K562 (cell line): ENCODE measurements at regions not wholly inside any gene's neighbourhood (a gene's known extent, or its start where the extent isn't known, plus 50 kb on each side); places are given as distances from the start of the nearest gene placed in this dataset.

Source experiments
- ATAC-seq: fragments of 200-7000 bp; cut with Tn5 transposase; 3 replicates; pipeline ENCODE4 v1.9.1; 2020; ENCODE audit warnings: moderate library complexity
- BruUV-seq: library from RNA; stranded (reverse); fragments of 400-500 nt; replicated peaks from 2 replicates; lab custom pipeline; 2021; lab: Mats Ljungman, UMichigan
- CTCF ChIA-PET: fragments of 300-600 bp; formaldehyde crosslinking; extraction: SDS; loops from one replicate; lab custom pipeline; 2021; ENCODE audit warnings: low intra/inter-chr PET ratio; lab: Yijun Ruan, JAX
- POLR2A ChIA-PET: fragments of 300-600, 350-650 bp; sonication (Branson Sonifier 250); formaldehyde crosslinking; extraction: SDS; loops from one replicate; lab custom pipeline; 2021; ENCODE audit warnings: antibody characterized with exemption, inconsistent platforms; lab: Yijun Ruan, JAX
- DNase-seq, 4 experiments: peaks; one replicate each; pipeline versions ENCODE4 v3.0.0 to v3.0.0-alpha.2; 2011 to 2018; ENCODE audit warnings: low spot score in 3 of 4, mixed read lengths in 3 of 4; ENCODE audit errors: extremely low read depth in 1 of 4
- FAIRE-seq: peaks from 2 replicates; lab custom pipeline; 2011; peaks lifted over from hg19 to GRCh38; lab: Jason Lieb, UNC
- H2AFZ ChIP-seq: 2 replicates; pipeline ENCODE4 v1.6.0; 2011; ENCODE audit warnings: low read depth, low read length, control low read depth, inconsistent platforms
- H3K27ac ChIP-seq: fragments of 200-600 bp; 3 replicates; pipeline ENCODE4 v1.8.0; 2011; ENCODE audit warnings: low read depth, mild to moderate bottlenecking, control low read depth, inconsistent platforms, low read length, moderate library complexity, mixed read lengths; ENCODE audit errors: extremely low read depth
- H3K27me3 ChIP-seq, 2 experiments: fragments of 300-600 bp in 1 of 2; 2 replicates in 1 of 2; 3 replicates in 1 of 2; pipeline versions ENCODE4 v1.6.0 to v1.8.0; 2011; ENCODE audit warnings: inconsistent platforms in 2 of 2, low read length in 2 of 2, mild to moderate bottlenecking in 1 of 2, mixed read lengths in 1 of 2, moderate library complexity in 1 of 2; ENCODE audit not compliant: control insufficient read depth in 2 of 2, insufficient read depth in 2 of 2
- H3K36me3 ChIP-seq: fragments of 300-600 bp; 3 replicates; pipeline ENCODE4 v1.8.0; 2011; ENCODE audit warnings: mild to moderate bottlenecking, low read length, inconsistent platforms; ENCODE audit not compliant: control insufficient read depth, insufficient read depth
- H3K4me1 ChIP-seq, 2 experiments: fragments of 200-600 bp in 1 of 2; replicated peaks in 1 of 2; 2 replicates in 1 of 2; 3 replicates in 1 of 2; pipeline versions ENCODE4 v1.5.1 to v1.8.0; 2011; ENCODE audit warnings: inconsistent platforms in 2 of 2, low read length in 2 of 2, mild to moderate bottlenecking in 1 of 2, mixed read lengths in 1 of 2, moderate library complexity in 1 of 2; ENCODE audit not compliant: control insufficient read depth in 2 of 2, insufficient read depth in 2 of 2
- H3K4me2 ChIP-seq: 2 replicates; pipeline ENCODE4 v1.6.1; 2011; ENCODE audit warnings: low read length, control low read depth, inconsistent platforms, mixed read lengths; ENCODE audit not compliant: insufficient read depth
- H3K4me3 ChIP-seq: fragments of 200-600 bp; sonication (generic), shearing (Covaris generic); 2 replicates; pipeline ENCODE4 v1.5.1; 2016; ENCODE audit warnings: control low read depth, inconsistent platforms
- H3K79me2 ChIP-seq: fragments of 200-600 bp; 3 replicates; pipeline ENCODE4 v1.8.0; 2011; ENCODE audit warnings: low read length, inconsistent platforms; ENCODE audit not compliant: control insufficient read depth, insufficient read depth
- H3K9ac ChIP-seq, 2 experiments: 2 replicates each; pipeline versions ENCODE4 v1.6.0 to v1.6.1; 2011; ENCODE audit warnings: low read depth in 2 of 2, low read length in 2 of 2, control low read depth in 1 of 2, inconsistent platforms in 1 of 2, mild to moderate bottlenecking in 1 of 2, mixed read lengths in 1 of 2; ENCODE audit not compliant: insufficient read depth in 1 of 2
- H3K9me1 ChIP-seq: one replicate; pipeline ENCODE4 v1.6.0; 2011; ENCODE audit warnings: inconsistent platforms, mild to moderate bottlenecking, low read length, moderate library complexity; ENCODE audit not compliant: control insufficient read depth, insufficient read depth
- H3K9me3 ChIP-seq: replicated peaks from 2 replicates; pipeline ENCODE4 v1.5.1; 2011; ENCODE audit warnings: low read depth, low read length, inconsistent platforms; ENCODE audit not compliant: control insufficient read depth, insufficient read depth
- H4K20me1 ChIP-seq: replicated peaks from 2 replicates; pipeline ENCODE4 v1.6.1; 2011; ENCODE audit warnings: low read length, inconsistent platforms, mixed read lengths; ENCODE audit not compliant: control insufficient read depth, insufficient read depth
- ID3 ChIP-seq, 2 experiments: fragments of 250-450 bp in 1 of 2; fragments of 450-650 bp in 1 of 2; sonication (Bioruptor Pico) in 1 of 2; IDR thresholded peaks; 2 replicates each; pipeline versions ENCODE4 v1.6.1 to v1.8.0; 2016 to 2021; ENCODE audit warnings: mild to moderate bottlenecking in 2 of 2, moderate library complexity in 2 of 2, missing compliant biosample characterization in 1 of 2, missing genetic modification characterization in 1 of 2
- JUND ChIP-seq, 2 experiments: IDR thresholded peaks; 2 replicates in 1 of 2; 3 replicates in 1 of 2; pipeline ENCODE4 v1.6.1; 2011; ENCODE audit warnings: borderline replicate concordance in 2 of 2, low read depth in 2 of 2, low read length in 2 of 2, improper control_type of control experiment in 1 of 2, missing biosample characterization in 1 of 2, missing genetic modification characterization in 1 of 2, missing genetic modification reagents in 1 of 2
- MEF2A ChIP-seq: IDR thresholded peaks from 2 replicates; pipeline ENCODE4 v1.6.1; 2011; ENCODE audit warnings: low read depth, mild to moderate bottlenecking, low read length, moderate library complexity; ENCODE audit not compliant: control insufficient read depth
- NCOR1 ChIP-seq: fragments of 450-650 bp; IDR thresholded peaks from 2 replicates; pipeline ENCODE4 v1.6.1; 2016; ENCODE audit warnings: mild to moderate bottlenecking, moderate library complexity
- NONO ChIP-seq, 2 experiments: fragments of 200-400 bp in 1 of 2; fragments of 450-650 bp in 1 of 2; formaldehyde crosslinking in 1 of 2; IDR thresholded peaks; 2 replicates each; pipeline ENCODE4 v1.6.1; 2017; ENCODE audit warnings: low read depth in 2 of 2, mild to moderate bottlenecking in 2 of 2, moderate library complexity in 2 of 2, low read length in 1 of 2
- NRF1 ChIP-seq, 2 experiments: fragments of 450-650 bp; IDR thresholded peaks in 1 of 2; conservative IDR thresholded peaks in 1 of 2; 2 replicates each; pipeline ENCODE4 v1.6.1; 2014; ENCODE audit warnings: mild to moderate bottlenecking in 2 of 2
- TGIF2 ChIP-seq: sonication (generic); formaldehyde crosslinking; IDR thresholded peaks from 2 replicates; pipeline ENCODE4 v1.8.1; 2022; ENCODE audit warnings: mild to moderate bottlenecking, missing genetic modification reagents, moderate library complexity
- ZBED1 ChIP-seq: IDR thresholded peaks from 2 replicates; pipeline ENCODE4 v1.6.1; 2014
- ZBTB7A ChIP-seq: IDR thresholded peaks from 2 replicates; pipeline ENCODE4 v1.6.1; 2011; ENCODE audit warnings: low read depth, mild to moderate bottlenecking, low read length, moderate library complexity, borderline replicate concordance; ENCODE audit not compliant: control insufficient read depth
- ZNF239 ChIP-seq: fragments of 250-450 bp; sonication (Bioruptor Pico); IDR thresholded peaks from 2 replicates; pipeline ENCODE4 v1.4.0; 2020; ENCODE audit warnings: mild to moderate bottlenecking
- ZNF512 ChIP-seq: IDR thresholded peaks from 2 replicates; pipeline ENCODE4 v1.6.1; 2016; ENCODE audit warnings: missing genetic modification characterization, missing compliant biosample characterization
- WGBS: fragments of 100-300 bp; shearing (Covaris generic); methylation state at CpG from one replicate; pipeline ENCODE4 v1.1.6; 2016; ENCODE audit warnings: low coverage, mixed read lengths; ENCODE audit not compliant: insufficient coverage; ENCODE audit errors: missing lambda C conversion rate; 5-methylcytosine and 5-hydroxymethylcytosine counted together
- in situ Hi-C: fragments of 300-500 bp; cut with MboI; formaldehyde crosslinking; loops from 4 replicates; pipeline ENCODE4 v1.15.0; 2018; ENCODE audit warnings: inconsistent platforms, mixed read lengths
- intact Hi-C: fragments of 100-400 bp; cut with micrococcal nuclease; formaldehyde crosslinking; loops from 2 replicates; pipeline ENCODE4 v1.14.2; 2022

GRCh38 chr5:54725391-54726280 lies 208.1 kb downstream of the SNX18 start:
- ATAC-seq (no peak), FAIRE-seq (no peak), DNase-seq (no peak)
- POLR2A ChIA-PET: interaction anchor here (1.1 to 1.5 kb wide), 3 partner anchors 12 to 37 kb away, joined by 3 to 5 read pairs (median 4); no protein-coding TSS in a partner anchor
- 69% methylated on average over 2 of the region's 2 CpGs for whole genome bisulfite sequencing
- H3K4me1 ChIP-seq: no peaks in the 10 kb centered on the region
- no peak overlapping the region for H2AFZ ChIP-seq
- no peak overlapping the region for H3K9ac ChIP-seq
- H3K27ac ChIP-seq: no peak overlapping the region
- H3K79me2 ChIP-seq: no peaks in the 10 kb centered on the region
- H3K4me2 ChIP-seq: no peak overlapping the region
- H4K20me1 ChIP-seq: no peaks in the 10 kb centered on the region
- no peaks in the 10 kb centered on the region for H3K9me3 ChIP-seq
- no peaks in the 10 kb centered on the region for H3K27me3 ChIP-seq
- in situ Hi-C loops (no loop called here), intact Hi-C loops (no loop called here)
- H3K36me3 ChIP-seq: no peaks in the 10 kb centered on the region; the same call in 2 of the 3 replicates
- H3K9me1 ChIP-seq: no peaks in the 10 kb centered on the region
- CTCF ChIA-PET: no interaction called here
- no peak overlapping the region for H3K4me3 ChIP-seq
- no peak for TF ChIP-seq NCOR1
- no TSS peak for BruUV-seq

- no peak overlapping the region for H3K4me3 ChIP-seq
- H4K20me1 ChIP-seq: no peaks in the 10 kb centered on the region
- intact Hi-C loops: no loop called here
- in situ Hi-C loops: no loop called here
- no peaks in the 10 kb centered on the region for H3K79me2 ChIP-seq
- no peak overlapping the region for H2AFZ ChIP-seq
- DNase-seq: no peak
- peaks cover 5 to 13% of the 10 kb centered on the region in 2 experiments; a peak in 2 of 5 replicates for H3K4me1 ChIP-seq
- 51% methylated on average over 4 of the region's 6 CpGs for WGBS
- H3K9me1 ChIP-seq: no peaks in the 10 kb centered on the region
- no TSS peak for BruUV-seq
- CTCF ChIA-PET: no interaction called here
- H3K36me3 ChIP-seq: no peaks in the 10 kb centered on the region
- H3K4me2 ChIP-seq: no peak overlapping the region
- no peak for FAIRE-seq
- H3K9me3 ChIP-seq: no peaks in the 10 kb centered on the region
- no peak overlapping the region for H3K9ac ChIP-seq
- no peaks in the 10 kb centered on the region for H3K27me3 ChIP-seq
- POLR2A ChIA-PET: interaction anchor here (1.1 kb wide), 1 partner anchor 10 kb away, joined by 7 read pairs; no protein-coding TSS in a partner anchor
- no peak overlapping the region for H3K27ac ChIP-seq
- ATAC-seq: no peak
- no peak for TF ChIP-seq NRF1 (conservative IDR thresholded peaks at IDR 0.05 in 1 of 2, IDR thresholded peaks at IDR 0.05 in 1 of 2)
- TF ChIP-seq JUND (IDR thresholded peaks at IDR 0.05; ENCODE audit: borderline replicate concordance, low read depth, low read length): no peak
- TF ChIP-seq JUND (tag; IDR thresholded peaks at IDR 0.05; ENCODE audit: borderline replicate concordance, low read depth, low read length): no peak
- TF ChIP-seq ZBED1: no peak
- TF ChIP-seq ZNF239 (CRISPR knock-in tag): no peak
- no peak for TF ChIP-seq NONO (IDR thresholded peaks at IDR 0.05; ENCODE audit: low read depth in 2 of 2, low read length in 1 of 2)
- TF ChIP-seq ID3 (CRISPR knock-in tag; IDR thresholded peaks at IDR 0.05): no peak
- no peak for TF ChIP-seq ID3 (tag; IDR thresholded peaks at IDR 0.05)
- no peak for TF ChIP-seq ZBTB7A
- no peak for TF ChIP-seq ZNF512 (tag)
- TF ChIP-seq MEF2A: no peak
- TF ChIP-seq TGIF2 (CRISPR knock-in tag): no peak
These were observed 205.4 kb downstream of the SNX18 start for GRCh38 chr5:54722846-54723433.
